D341Med (cell line): ENCODE measurements at regions not wholly inside any gene's neighbourhood (a gene's known extent, or its start where the extent isn't known, plus 50 kb on each side); places are given as distances from the start of the nearest gene placed in this dataset.

Source experiments
- DNase-seq: peaks from one replicate; pipeline ENCODE4 v3.0.0; 2012; ENCODE audit warnings: low spot score

GRCh38 chrX:22325096-22325495 lies 52.4 kb downstream of the CBLL2 start:
- no peak for DNase-seq

- no peak for DNase-seq
These were observed 57.1 kb downstream of the CBLL2 start for GRCh38 chrX:22329783-22330182.

- no peak for DNase-seq
These were observed 66.0 kb downstream of the CBLL2 start for GRCh38 chrX:22338740-22339139.

GRCh38 chrX:22339459-22339858 lies 66.7 kb downstream of the CBLL2 start:
- no peak for DNase-seq

GRCh38 chrX:22340022-22340616 lies 67.4 kb downstream of the CBLL2 start:
- no peak for DNase-seq

- DNase-seq: no peak
These were observed 70.5 kb downstream of the CBLL2 start for GRCh38 chrX:22343192-22343591.

GRCh38 chrX:22345884-22346283 lies 73.2 kb downstream of the CBLL2 start:
- DNase-seq: no peak

GRCh38 chrX:22347491-22347890 lies 74.8 kb downstream of the CBLL2 start:
- DNase-seq: no peak

GRCh38 chrX:22349116-22349515 lies 76.4 kb downstream of the CBLL2 start:
- no peak for DNase-seq

- DNase-seq: no peak
These were observed 78.4 kb downstream of the CBLL2 start for GRCh38 chrX:22351076-22351475.

- DNase-seq: no peak
These were observed 79.3 kb downstream of the CBLL2 start for GRCh38 chrX:22351966-22352365.

GRCh38 chrX:22357621-22358020 lies 84.9 kb downstream of the CBLL2 start:
- no peak for DNase-seq

- no peak for DNase-seq
These were observed 87.4 kb downstream of the CBLL2 start for GRCh38 chrX:22360129-22360528.

GRCh38 chrX:22365460-22365859 lies 92.7 kb downstream of the CBLL2 start:
- no peak for DNase-seq

GRCh38 chrX:22366166-22366702 lies 93.5 kb downstream of the CBLL2 start:
- no peak for DNase-seq

- no peak for DNase-seq
These were observed 94.2 kb downstream of the CBLL2 start for GRCh38 chrX:22366906-22367305.

GRCh38 chrX:22373094-22373493 lies 100.4 kb downstream of the CBLL2 start:
- DNase-seq: no peak

GRCh38 chrX:22373766-22374165 lies 101.1 kb downstream of the CBLL2 start:
- DNase-seq: no peak

- no peak for DNase-seq
These were observed 103.7 kb downstream of the CBLL2 start for GRCh38 chrX:22376369-22376768.

- DNase-seq: no peak
These were observed 105.6 kb downstream of the CBLL2 start for GRCh38 chrX:22378296-22378695.

GRCh38 chrX:22383988-22384387 lies 111.3 kb downstream of the CBLL2 start:
- no peak for DNase-seq

GRCh38 chrX:22389556-22390179 lies 117.0 kb downstream of the CBLL2 start:
- no peak for DNase-seq

GRCh38 chrX:22392133-22392948 lies 119.6 kb downstream of the CBLL2 start:
- no peak for DNase-seq
